ENCODE measurements at regions not wholly inside any gene's neighbourhood (a gene's known extent, or its start where the extent isn't known, plus 50 kb on each side); places are given as distances from the start of the nearest gene placed in this dataset.

DNA sequence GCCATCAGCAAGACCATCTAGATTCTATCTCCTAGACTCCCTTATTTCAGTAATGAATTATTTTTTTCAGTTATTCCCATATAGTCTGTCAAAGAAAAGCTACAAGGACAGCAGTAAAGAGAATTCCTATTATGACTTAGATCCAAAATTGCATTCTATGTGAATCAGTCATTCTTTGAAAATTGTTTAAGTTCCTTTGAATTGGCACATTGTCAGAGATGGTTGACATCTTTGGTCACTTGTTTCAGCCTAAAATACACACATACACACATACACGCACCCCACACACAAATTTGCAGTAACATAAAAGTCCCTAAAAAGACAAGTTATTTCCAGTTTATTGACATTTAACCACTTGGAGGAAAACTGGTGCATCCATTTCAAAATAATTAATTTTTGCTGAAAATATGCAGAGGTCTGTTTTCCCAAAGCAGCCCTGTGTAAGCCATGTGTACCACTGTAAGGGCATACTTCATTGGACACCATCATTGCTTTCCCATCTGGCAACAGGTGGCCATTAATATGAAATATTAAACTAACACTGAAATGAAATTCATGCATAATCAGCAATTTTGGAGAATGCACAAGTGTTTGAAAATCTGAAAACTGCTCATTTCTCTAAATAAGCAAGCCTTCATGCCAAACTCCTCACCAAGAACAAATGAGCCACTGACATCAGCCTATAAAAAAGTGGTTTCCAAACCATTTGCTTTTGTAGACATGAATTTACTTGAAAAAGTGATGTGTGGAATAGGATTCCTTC lies 121.7 kb upstream of the COL1A2 start:
- DNase-seq: peak; percentile 30
- no peak overlapping the region for H3K27ac ChIP-seq (ENCODE audit: insufficient read depth, low read length)
- ATAC-seq (ENCODE audit: low read depth): no peak
- in situ Hi-C loops (cut with MboI; ENCODE audit: low sequenced_read_pairs): loop anchor here (25.0 kb wide), 1 partner anchor 964 kb away; no protein-coding TSS in a partner anchor
- H3K56ac ChIP-seq (ENCODE audit: extremely low read depth, insufficient read depth, low read length): no peak overlapping the region
- H2BK5ac ChIP-seq (ENCODE audit: low read depth, low read length, poor library complexity, severe bottlenecking): no peak overlapping the region
- no peaks in the 10 kb centered on the region for H3K9me3 ChIP-seq (ENCODE audit: control insufficient read depth, insufficient read depth, low read length)
- CTCF ChIA-PET: no interaction called here
- H3K9ac ChIP-seq (ENCODE audit: low read depth, low read length): no peak overlapping the region
- intact Hi-C loops (cut with micrococcal nuclease): no loop called here
- no peaks in the 10 kb centered on the region; the same call in 1 of the 2 replicates for H3K4me1 ChIP-seq (ENCODE audit: control insufficient read depth, insufficient read depth, low read length)
- no peak overlapping the region for H3K4me3 ChIP-seq (ENCODE audit: insufficient read depth, low read depth, low read length)
- no peaks in the 10 kb centered on the region for H3K79me1 ChIP-seq (ENCODE audit: low read depth in 1 of 2, low read length in 2 of 2)
- no TSS peak for BruUV-seq (replicated peaks)
- H2BK15ac ChIP-seq (ENCODE audit: low read depth, low read length): no peak overlapping the region
- H4K8ac ChIP-seq (ENCODE audit: low read depth in 2 of 2, low read length in 2 of 2): no peak overlapping the region
- H4K91ac ChIP-seq (ENCODE audit: insufficient read depth, low read depth, low read length): no peak overlapping the region
- no peaks in the 10 kb centered on the region for H3K9me1 ChIP-seq (ENCODE audit: insufficient read depth, low read length)
- H4K20me1 ChIP-seq (ENCODE audit: insufficient read depth, low read length): no peaks in the 10 kb centered on the region
- no peaks in the 10 kb centered on the region for H3K36me3 ChIP-seq (ENCODE audit: control insufficient read depth, insufficient read depth, low read length)
- no peak overlapping the region for H3K23ac ChIP-seq (ENCODE audit: low read depth, low read length)
- H2AK5ac ChIP-seq (ENCODE audit: low read depth, low read length): no peak overlapping the region
- no peak overlapping the region; the same call in 1 of the 2 replicates for H3K18ac ChIP-seq (ENCODE audit: low read depth, low read length)
- POLR2A ChIA-PET (ENCODE audit: unreplicated experiment): no interaction called here
- no peak overlapping the region for H4K5ac ChIP-seq (ENCODE audit: low read depth, low read length)
- WGBS, 2 experiments (ENCODE audit: extremely low coverage in 2 of 2, insufficient read length in 1 of 2): 100% methylated on average over 1 of the region's 1 CpG; no CpG with 5 or more reads in 1 of the 2 experiments
- no peak overlapping the region for H2AFZ ChIP-seq (replicated peaks; ENCODE audit: low read length, poor library complexity)
- dilution Hi-C loops (cut with HindIII; ENCODE audit: low sequenced_read_pairs, unreplicated experiment): no loop called here
- no peak overlapping the region for H3K4me2 ChIP-seq (ENCODE audit: low read depth, low read length)
- TF ChIP-seq MAFK (IDR thresholded peaks at IDR 0.05; ENCODE audit: low read depth, low read length): peak; percentile 92
- TF ChIP-seq RCOR1 (IDR thresholded peaks at IDR 0.05; ENCODE audit: insufficient replicate concordance, low read length): no peak
- no peak for TF ChIP-seq MAZ (IDR thresholded peaks at IDR 0.05; ENCODE audit: borderline replicate concordance, low read depth, low read length)
- H2BK20ac ChIP-seq (ENCODE audit: low read depth, low read length): no peak overlapping the region
- no peak overlapping the region for H2AK9ac ChIP-seq (replicated peaks; ENCODE audit: low read depth, low read length, poor library complexity)
- no peaks in the 10 kb centered on the region for H3K27me3 ChIP-seq (ENCODE audit: control insufficient read depth, insufficient read depth, low read length)
- H3K14ac ChIP-seq (replicated peaks; ENCODE audit: low read depth, low read length): no peak overlapping the region
- H2BK120ac ChIP-seq (ENCODE audit: low read depth, low read length): no peak overlapping the region
- H3K4ac ChIP-seq (ENCODE audit: low read depth, low read length): no peak overlapping the region

Data from IMR-90 (cell line).